ENCODE measurements at regions not wholly inside any gene's neighbourhood (a gene's known extent, or its start where the extent isn't known, plus 50 kb on each side); places are given as distances from the start of the nearest gene placed in this dataset.

DNA sequence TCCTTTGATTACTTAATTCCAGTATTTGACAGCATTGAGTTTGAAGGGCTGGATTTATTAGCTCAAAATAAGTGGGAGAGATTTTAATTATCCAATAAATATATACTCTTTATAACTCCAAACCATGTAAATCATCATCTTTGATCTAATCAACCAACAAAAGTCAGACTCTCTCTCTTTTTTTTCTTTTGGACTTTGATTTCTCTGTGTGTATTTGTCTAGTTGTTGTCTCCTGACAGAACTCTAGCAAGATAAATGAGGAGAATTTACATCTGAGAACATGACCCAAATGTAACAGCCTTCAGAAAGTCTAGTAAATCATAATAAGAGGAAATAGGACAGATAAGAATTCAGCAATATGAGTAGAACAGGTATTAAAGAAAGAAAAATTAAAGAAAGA, 567.1 kb downstream of the PPARGC1A start:
- H3K4me3 Mint-ChIP-seq, result no peak overlapping the region
- no peaks in the 10 kb centered on the region for H3K36me3 Mint-ChIP-seq (ENCODE audit: low read depth)
- no peaks in the 10 kb centered on the region for H3K4me1 Mint-ChIP-seq
- peaks cover 2% of the 10 kb centered on the region for H3K9me3 Mint-ChIP-seq
- H3K27ac Mint-ChIP-seq, result no peak overlapping the region
- DNase-seq, result no peak
- no peaks in the 10 kb centered on the region for H3K27me3 Mint-ChIP-seq
- POLR2A ChIA-PET, result no interaction called here
- CTCF ChIA-PET, result no interaction called here
- TF ChIP-seq, protein P1, sequence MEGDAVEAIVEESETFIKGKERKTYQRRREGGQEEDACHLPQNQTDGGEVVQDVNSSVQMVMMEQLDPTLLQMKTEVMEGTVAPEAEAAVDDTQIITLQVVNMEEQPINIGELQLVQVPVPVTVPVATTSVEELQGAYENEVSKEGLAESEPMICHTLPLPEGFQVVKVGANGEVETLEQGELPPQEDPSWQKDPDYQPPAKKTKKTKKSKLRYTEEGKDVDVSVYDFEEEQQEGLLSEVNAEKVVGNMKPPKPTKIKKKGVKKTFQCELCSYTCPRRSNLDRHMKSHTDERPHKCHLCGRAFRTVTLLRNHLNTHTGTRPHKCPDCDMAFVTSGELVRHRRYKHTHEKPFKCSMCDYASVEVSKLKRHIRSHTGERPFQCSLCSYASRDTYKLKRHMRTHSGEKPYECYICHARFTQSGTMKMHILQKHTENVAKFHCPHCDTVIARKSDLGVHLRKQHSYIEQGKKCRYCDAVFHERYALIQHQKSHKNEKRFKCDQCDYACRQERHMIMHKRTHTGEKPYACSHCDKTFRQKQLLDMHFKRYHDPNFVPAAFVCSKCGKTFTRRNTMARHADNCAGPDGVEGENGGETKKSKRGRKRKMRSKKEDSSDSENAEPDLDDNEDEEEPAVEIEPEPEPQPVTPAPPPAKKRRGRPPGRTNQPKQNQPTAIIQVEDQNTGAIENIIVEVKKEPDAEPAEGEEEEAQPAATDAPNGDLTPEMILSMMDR (IDR thresholded peaks at IDR 0.05), result no peak
- no peak for ATAC-seq (ENCODE audit: low read depth)
- intact Hi-C loops (cut with micrococcal nuclease), result no loop called here

DNA sequence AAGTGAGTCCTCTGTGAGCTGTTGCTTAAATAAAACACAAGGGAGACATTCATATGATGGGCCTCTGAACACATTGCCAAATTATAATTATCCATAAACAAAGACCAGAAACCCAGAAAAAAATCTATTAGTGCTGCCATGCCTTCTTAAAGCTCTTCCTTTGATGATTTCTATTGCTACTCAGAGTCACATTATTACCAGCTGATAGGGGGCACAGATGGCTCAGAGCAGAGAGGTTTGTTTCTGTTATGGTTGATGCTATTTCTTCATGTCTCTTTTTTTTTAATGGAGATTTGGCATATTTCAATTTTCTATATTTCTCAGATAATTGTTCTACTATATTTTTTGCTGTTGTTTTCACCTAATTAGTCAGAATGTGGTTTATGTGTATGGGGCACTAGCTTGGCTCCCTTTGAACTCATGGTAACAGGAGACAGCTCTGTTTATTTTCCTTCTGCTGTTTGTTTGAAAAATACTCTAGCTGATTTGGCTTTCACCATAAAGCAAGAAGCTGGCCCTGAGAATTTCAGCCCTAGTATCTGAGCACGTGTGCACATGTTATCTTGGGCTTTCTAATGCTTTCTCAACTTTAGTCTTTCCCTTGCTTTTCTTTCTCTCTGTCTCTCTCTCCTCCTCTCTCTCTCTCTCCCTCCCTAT, 568.8 kb downstream of the PPARGC1A start:
- intact Hi-C loops (cut with micrococcal nuclease), result no loop called here
- POLR2A ChIA-PET, result no interaction called here
- Mint-ChIP-seq H3K36me3 (ENCODE audit: low read depth) (no peaks in the 10 kb centered on the region), H3K27me3 (no peaks in the 10 kb centered on the region), H3K4me3 (no peak overlapping the region), H3K27ac (no peak overlapping the region), H3K4me1 (no peaks in the 10 kb centered on the region), H3K9me3 (peaks cover 2% of the 10 kb centered on the region)
- CTCF ChIA-PET, result no interaction called here
- no peak for ATAC-seq (ENCODE audit: low read depth)
- DNase-seq, result no peak
- TF ChIP-seq, protein P1 (IDR thresholded peaks at IDR 0.05), result no peak

DNA sequence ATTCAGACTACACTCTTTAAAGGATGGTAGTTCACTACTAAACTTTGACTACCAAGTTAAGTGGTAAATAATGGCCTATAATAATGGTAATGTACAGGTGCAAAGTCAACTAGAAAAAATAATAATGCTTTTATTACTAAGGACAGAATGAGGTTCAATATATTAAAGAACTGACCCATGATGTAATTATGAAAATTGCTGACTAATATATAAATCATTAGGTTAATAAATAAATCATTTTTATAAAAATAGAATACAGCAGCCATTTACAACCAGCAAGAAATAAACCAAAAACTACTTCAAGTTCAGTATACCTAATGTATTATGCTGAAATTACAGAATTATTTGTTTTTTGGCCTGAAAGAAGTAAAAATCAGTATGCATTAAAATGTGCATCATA, 577.2 kb downstream of the PPARGC1A start:
- CTCF ChIA-PET, result no interaction called here
- DNase-seq (no peak), ATAC-seq (ENCODE audit: low read depth) (no peak)
- no peak overlapping the region for H3K4me3 Mint-ChIP-seq
- H3K27ac Mint-ChIP-seq, result no peak overlapping the region
- H3K27me3 Mint-ChIP-seq, result no peaks in the 10 kb centered on the region
- H3K36me3 Mint-ChIP-seq (ENCODE audit: low read depth), result no peaks in the 10 kb centered on the region
- no peaks in the 10 kb centered on the region for H3K4me1 Mint-ChIP-seq
- H3K9me3 Mint-ChIP-seq, result peaks cover 8% of the 10 kb centered on the region
- POLR2A ChIA-PET, result no interaction called here
- intact Hi-C loops (cut with micrococcal nuclease), result no loop called here
- TF ChIP-seq, protein P1 (IDR thresholded peaks at IDR 0.05), result no peak

DNA sequence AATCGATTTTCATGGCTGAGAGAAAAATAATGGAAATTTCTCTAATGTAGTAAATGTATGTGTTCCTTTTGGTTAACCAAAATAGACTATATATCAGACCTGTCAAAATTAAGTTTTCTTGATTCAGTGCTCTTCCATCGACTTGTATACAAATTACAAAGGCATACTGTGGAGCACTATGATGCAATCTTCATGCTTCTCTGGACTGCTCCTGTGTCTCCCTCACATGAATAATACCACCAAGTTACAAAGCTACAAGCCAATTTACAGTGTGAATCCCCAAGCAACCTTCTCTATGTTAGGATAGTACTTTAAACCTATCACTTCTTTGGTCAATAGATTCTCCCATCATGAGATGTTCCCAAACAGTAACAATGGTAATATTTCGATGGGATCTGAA, 577.9 kb downstream of the PPARGC1A start:
- no peak overlapping the region for H3K4me3 Mint-ChIP-seq
- CTCF ChIA-PET, result no interaction called here
- no peaks in the 10 kb centered on the region for H3K36me3 Mint-ChIP-seq (ENCODE audit: low read depth)
- intact Hi-C loops (cut with micrococcal nuclease), result no loop called here
- POLR2A ChIA-PET, result no interaction called here
- H3K4me1 Mint-ChIP-seq, result no peaks in the 10 kb centered on the region
- no peak overlapping the region for H3K27ac Mint-ChIP-seq
- ATAC-seq (ENCODE audit: low read depth) (no peak), DNase-seq (no peak)
- peaks cover 8% of the 10 kb centered on the region for H3K9me3 Mint-ChIP-seq
- no peaks in the 10 kb centered on the region for H3K27me3 Mint-ChIP-seq
- TF ChIP-seq, protein P1 (IDR thresholded peaks at IDR 0.05), result no peak

DNA sequence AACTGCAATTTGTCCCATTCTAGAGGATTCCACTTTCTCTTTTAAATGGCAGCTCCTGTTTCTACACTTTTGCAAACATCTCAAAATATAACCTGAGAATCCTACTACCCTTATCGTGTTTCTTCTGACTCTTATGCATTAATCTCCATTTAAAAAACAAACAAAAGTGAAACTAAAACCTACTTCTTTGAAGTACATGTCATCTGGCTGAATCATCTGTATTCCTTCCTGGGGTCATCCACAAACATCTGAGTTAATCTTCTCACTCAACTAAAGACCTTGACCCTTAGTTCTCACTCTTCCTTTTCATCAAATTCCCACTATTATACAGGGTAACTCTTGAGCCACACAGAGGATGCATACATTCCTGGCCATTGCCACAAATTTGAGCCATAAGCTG, 584.8 kb downstream of the PPARGC1A start:
- no peaks in the 10 kb centered on the region for H3K4me1 Mint-ChIP-seq
- ChIA-PET POLR2A (no interaction called here), CTCF (no interaction called here)
- intact Hi-C loops (cut with micrococcal nuclease), result no loop called here
- H3K36me3 Mint-ChIP-seq (ENCODE audit: low read depth), result no peaks in the 10 kb centered on the region
- ATAC-seq (ENCODE audit: low read depth) (no peak), DNase-seq (no peak)
- TF ChIP-seq, protein P1 (IDR thresholded peaks at IDR 0.05), result no peak
- H3K27ac Mint-ChIP-seq, result no peak overlapping the region
- H3K4me3 Mint-ChIP-seq, result no peak overlapping the region
- peaks cover 3% of the 10 kb centered on the region for H3K9me3 Mint-ChIP-seq
- H3K27me3 Mint-ChIP-seq, result no peaks in the 10 kb centered on the region

Measured in activated B cell treated with CpG ODN at 0.5 μM for 24 hours (primary cell).